NCI-H526 (cell line): ENCODE measurements at regions not wholly inside any gene's neighbourhood (a gene's known extent, or its start where the extent isn't known, plus 50 kb on each side); places are given as distances from the start of the nearest gene placed in this dataset.
"Not testable (repeated sequence)": the region's sequence is repeated elsewhere in the genome, so short reads cannot be mapped to it uniquely, and the experiment has no call there.

Experiments used
- DNase-seq, 2 experiments: peaks; one replicate each; lab custom pipeline; 2025; lab: John Stamatoyannopoulos, UW

- DNase-seq: not testable (repeated sequence)
Observed at GRCh38 chr22:25417826-25418225, 146.6 kb upstream of the GRK3 start.

- DNase-seq: no peak
Observed at GRCh38 chr22:25419247-25420113, 145.0 kb upstream of the GRK3 start.

GRCh38 chr22:25420114-25420441, 144.4 kb upstream of the GRK3 start:
- not testable (repeated sequence) for DNase-seq

- DNase-seq: no peak
Observed at GRCh38 chr22:25420471-25420924, 144.0 kb upstream of the GRK3 start.

- peak in 1 of 2 experiments; percentile 41 for DNase-seq
Observed at GRCh38 chr22:25420925-25421904, 143.3 kb upstream of the GRK3 start.

GRCh38 chr22:25426530-25427308, 137.8 kb upstream of the GRK3 start:
- not testable (repeated sequence) for DNase-seq

- not testable (repeated sequence) for DNase-seq
Observed at GRCh38 chr22:25431637-25432342, 132.7 kb upstream of the GRK3 start.

- not testable (repeated sequence) for DNase-seq
Observed at GRCh38 chr22:25433381-25433970, 131.0 kb upstream of the GRK3 start.

- peak in 1 of 2 experiments; percentile 66 for DNase-seq
Observed at GRCh38 chr22:25437414-25438160, 126.9 kb upstream of the GRK3 start.

- DNase-seq: peak in 1 of 2 experiments; percentile 39
Observed at GRCh38 chr22:25447067-25447685, 117.3 kb upstream of the GRK3 start.

- DNase-seq: peak; percentile 69 to 91
Observed at GRCh38 chr22:25447686-25448434, 116.6 kb upstream of the GRK3 start.

GRCh38 chr22:25448435-25449051, 115.9 kb upstream of the GRK3 start:
- DNase-seq: peak in 1 of 2 experiments; percentile 7

- DNase-seq: no peak
Observed at GRCh38 chr22:25449781-25450317, 114.6 kb upstream of the GRK3 start.

GRCh38 chr22:25451480-25452114, 112.9 kb upstream of the GRK3 start:
- DNase-seq: no peak

GRCh38 chr22:25452116-25452700, 112.3 kb upstream of the GRK3 start:
- no peak for DNase-seq

- no peak for DNase-seq
Observed at GRCh38 chr22:25453058-25453457, 111.4 kb upstream of the GRK3 start.

GRCh38 chr22:25453557-25453956, 110.9 kb upstream of the GRK3 start:
- DNase-seq: no peak
